ENCODE measurements at regions not wholly inside any gene's neighbourhood (a gene's known extent, or its start where the extent isn't known, plus 50 kb on each side); places are given as distances from the start of the nearest gene placed in this dataset.

DNA sequence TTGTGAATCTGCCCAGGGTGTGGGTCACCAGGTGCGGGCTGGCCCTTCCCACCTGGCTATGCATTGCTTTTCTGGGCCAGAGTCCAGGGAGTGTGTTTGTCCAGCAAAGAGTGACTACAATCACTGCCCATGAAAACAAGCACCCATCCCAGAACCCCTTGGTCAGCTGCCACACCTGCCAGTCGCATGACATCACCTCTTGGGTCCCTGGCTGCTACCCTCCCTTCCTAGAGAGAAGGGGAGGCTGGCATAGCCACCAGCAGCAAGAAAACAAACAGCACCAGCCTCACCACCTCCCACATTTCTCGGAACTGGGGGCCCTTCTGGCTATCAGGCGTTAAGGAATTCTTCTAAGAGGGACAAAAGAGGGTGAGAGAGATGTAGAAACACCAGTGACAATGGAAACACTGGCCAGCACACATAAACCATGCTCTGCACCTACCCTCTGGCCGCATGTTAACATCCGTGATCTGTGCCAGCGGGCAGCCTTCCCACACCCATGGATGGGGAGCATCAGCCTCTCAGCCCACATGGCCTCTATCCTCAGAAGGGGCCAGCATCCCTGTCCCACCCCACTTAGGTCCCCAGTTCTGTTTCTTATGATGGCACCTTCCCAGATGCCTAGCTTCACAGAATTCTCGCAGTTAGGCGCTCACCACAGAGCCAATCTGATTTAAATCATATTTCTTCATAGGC, 109.7 kb upstream of the GLI2 start (continued):
- TF ChIP-seq CBX5 (IDR thresholded peaks at IDR 0.05; ENCODE audit: low read depth, low read length), result no peak
- no peak for TF ChIP-seq KDM4A (IDR thresholded peaks at IDR 0.05; ENCODE audit: low read depth, low read length, severe bottlenecking)
- TF ChIP-seq TAF7 (optimal IDR thresholded peaks at IDR 0.05; ENCODE audit: borderline replicate concordance, low read depth, low read length), result no peak
- TF ChIP-seq TBP (IDR thresholded peaks at IDR 0.05; ENCODE audit: low read depth, low read length), result no peak
- no peak for TF ChIP-seq YY1 (IDR thresholded peaks at IDR 0.05; ENCODE audit: low read depth, low read length)
